Endothelial cell of umbilical vein (primary cell): ENCODE measurements at regions not wholly inside any gene's neighbourhood (a gene's known extent, or its start where the extent isn't known, plus 50 kb on each side); places are given as distances from the start of the nearest gene placed in this dataset.

Source experiments
- EZH2 ChIP-seq: IDR thresholded peaks from 2 replicates; pipeline ENCODE4 v1.6.1; 2012; ENCODE audit warnings: borderline replicate concordance, low read depth, mild to moderate bottlenecking, moderate library complexity, low read length, inconsistent platforms; ENCODE audit not compliant: severe bottlenecking
- GATA2 ChIP-seq: IDR thresholded peaks from 2 replicates; pipeline ENCODE4 v1.7.0; 2011; ENCODE audit warnings: low read depth, mild to moderate bottlenecking, moderate library complexity, mixed read lengths, low read length; ENCODE audit not compliant: insufficient read length, insufficient read depth
- JUN ChIP-seq: IDR thresholded peaks from 2 replicates; pipeline ENCODE4 v1.6.1; 2011; ENCODE audit warnings: borderline replicate concordance, low read depth; ENCODE audit not compliant: insufficient read length, insufficient read depth
- POLR2A ChIP-seq: IDR thresholded peaks from 2 replicates; pipeline ENCODE4 v1.6.1; 2012; ENCODE audit warnings: low read depth, mild to moderate bottlenecking, control low read depth, low read length
- POLR2AphosphoS5 ChIP-seq: IDR thresholded peaks from 2 replicates; pipeline ENCODE4 v1.6.1; 2012; ENCODE audit warnings: low read depth, mild to moderate bottlenecking, control low read depth, low read length, moderate library complexity; ENCODE audit not compliant: insufficient read depth
- TF ChIP-seq, protein P1 (sequence below), 2 donors: IDR thresholded peaks; 1 replicate in 1 of 2; 2 replicates in 1 of 2; pipeline ENCODE4 v1.5.1; 2011; ENCODE audit warnings: low read length in 2 of 2, mild to moderate bottlenecking in 2 of 2, moderate library complexity in 2 of 2, control low read depth in 1 of 2, inconsistent platforms in 1 of 2, low read depth in 1 of 2; ENCODE audit not compliant: insufficient read depth in 1 of 2; ENCODE audit errors: extremely low read depth in 1 of 2

DNA sequence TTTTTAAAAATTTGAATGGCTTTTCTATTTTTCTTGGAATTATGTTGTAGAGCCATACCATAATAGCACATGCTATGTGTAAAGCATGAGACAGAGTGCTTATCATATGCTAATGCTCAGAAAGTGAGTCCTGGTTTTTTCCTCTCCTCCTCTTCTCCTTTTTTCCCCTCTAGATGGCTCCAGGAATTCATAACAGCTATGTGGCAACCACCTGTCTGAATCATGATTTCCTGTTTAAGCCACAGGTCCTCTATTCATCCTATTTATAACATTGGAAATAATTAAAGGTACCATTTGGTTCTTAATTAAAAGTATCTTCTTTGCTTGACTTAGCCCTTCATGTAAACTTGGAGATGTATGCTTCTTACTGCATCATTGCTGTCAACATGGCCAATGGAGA lies 260.0 kb upstream of the MAP3K7 start:
- TF ChIP-seq, protein P1, sequence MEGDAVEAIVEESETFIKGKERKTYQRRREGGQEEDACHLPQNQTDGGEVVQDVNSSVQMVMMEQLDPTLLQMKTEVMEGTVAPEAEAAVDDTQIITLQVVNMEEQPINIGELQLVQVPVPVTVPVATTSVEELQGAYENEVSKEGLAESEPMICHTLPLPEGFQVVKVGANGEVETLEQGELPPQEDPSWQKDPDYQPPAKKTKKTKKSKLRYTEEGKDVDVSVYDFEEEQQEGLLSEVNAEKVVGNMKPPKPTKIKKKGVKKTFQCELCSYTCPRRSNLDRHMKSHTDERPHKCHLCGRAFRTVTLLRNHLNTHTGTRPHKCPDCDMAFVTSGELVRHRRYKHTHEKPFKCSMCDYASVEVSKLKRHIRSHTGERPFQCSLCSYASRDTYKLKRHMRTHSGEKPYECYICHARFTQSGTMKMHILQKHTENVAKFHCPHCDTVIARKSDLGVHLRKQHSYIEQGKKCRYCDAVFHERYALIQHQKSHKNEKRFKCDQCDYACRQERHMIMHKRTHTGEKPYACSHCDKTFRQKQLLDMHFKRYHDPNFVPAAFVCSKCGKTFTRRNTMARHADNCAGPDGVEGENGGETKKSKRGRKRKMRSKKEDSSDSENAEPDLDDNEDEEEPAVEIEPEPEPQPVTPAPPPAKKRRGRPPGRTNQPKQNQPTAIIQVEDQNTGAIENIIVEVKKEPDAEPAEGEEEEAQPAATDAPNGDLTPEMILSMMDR (IDR thresholded peaks at IDR 0.05; ENCODE audit: extremely low read depth in 1 of 2, insufficient read depth in 1 of 2, low read depth in 1 of 2, low read length in 2 of 2), result no peak
- TF ChIP-seq POLR2A, result no peak
- no peak for TF ChIP-seq EZH2
- TF ChIP-seq POLR2AphosphoS5, result no peak
- TF ChIP-seq GATA2, result no peak
- TF ChIP-seq JUN, result no peak
